LoVo (cell line): ENCODE measurements at regions not wholly inside any gene's neighbourhood (a gene's known extent, or its start where the extent isn't known, plus 50 kb on each side); places are given as distances from the start of the nearest gene placed in this dataset.
A peak's percentile ranks its signal among the peaks of the same experiment; 100 is the strongest.
"Not testable (repeated sequence)": the region's sequence is repeated elsewhere in the genome, so short reads cannot be mapped to it uniquely, and the experiment has no call there.

Source experiments
- DNase-seq: peaks from one replicate; pipeline ENCODE4 v3.0.0-alpha.2; 2016; ENCODE audit warnings: low spot score

- DNase-seq: no peak
Observed at GRCh38 chr15:38128341-38128781, 124.3 kb upstream of the SPRED1 start.

GRCh38 chr15:38128921-38129320, 123.7 kb upstream of the SPRED1 start:
- DNase-seq: no peak

GRCh38 chr15:38129531-38130204, 123.0 kb upstream of the SPRED1 start:
- DNase-seq: peak; percentile 35

GRCh38 chr15:38130205-38130567, 122.5 kb upstream of the SPRED1 start:
- no peak for DNase-seq

GRCh38 chr15:38130740-38131498, 121.7 kb upstream of the SPRED1 start:
- DNase-seq: peak; percentile 15

GRCh38 chr15:38134252-38134651, 118.4 kb upstream of the SPRED1 start:
- DNase-seq: no peak

- DNase-seq: not testable (repeated sequence)
Observed at GRCh38 chr15:38142195-38142594, 110.4 kb upstream of the SPRED1 start.

GRCh38 chr15:38144921-38145320, 107.7 kb upstream of the SPRED1 start:
- no peak for DNase-seq

GRCh38 chr15:38145651-38146111, 107.0 kb upstream of the SPRED1 start:
- no peak for DNase-seq

- DNase-seq: no peak
Observed at GRCh38 chr15:38147246-38147645, 105.4 kb upstream of the SPRED1 start.

- DNase-seq: no peak
Observed at GRCh38 chr15:38148471-38148870, 104.2 kb upstream of the SPRED1 start.

- no peak for DNase-seq
Observed at GRCh38 chr15:38149315-38149714, 103.3 kb upstream of the SPRED1 start.

GRCh38 chr15:38150148-38150547, 102.5 kb upstream of the SPRED1 start:
- DNase-seq: no peak

- no peak for DNase-seq
Observed at GRCh38 chr15:38150794-38151193, 101.8 kb upstream of the SPRED1 start.

- DNase-seq: no peak
Observed at GRCh38 chr15:38153781-38154180, 98.9 kb upstream of the SPRED1 start.

GRCh38 chr15:38154255-38154654, 98.4 kb upstream of the SPRED1 start:
- DNase-seq: no peak

GRCh38 chr15:38154837-38155236, 97.8 kb upstream of the SPRED1 start:
- no peak for DNase-seq

GRCh38 chr15:38163658-38164057, 89.0 kb upstream of the SPRED1 start:
- DNase-seq: peak; percentile 65

- DNase-seq: no peak
Observed at GRCh38 chr15:38164061-38164460, 88.6 kb upstream of the SPRED1 start.

- DNase-seq: no peak
Observed at GRCh38 chr15:38164507-38164906, 88.1 kb upstream of the SPRED1 start.

GRCh38 chr15:38168467-38169070, 84.1 kb upstream of the SPRED1 start:
- peak; percentile 12 for DNase-seq

- no peak for DNase-seq
Observed at GRCh38 chr15:38171973-38172372, 80.7 kb upstream of the SPRED1 start.

- no peak for DNase-seq
Observed at GRCh38 chr15:38174691-38175090, 77.9 kb upstream of the SPRED1 start.
